ENCODE measurements at regions not wholly inside any gene's neighbourhood (a gene's known extent, or its start where the extent isn't known, plus 50 kb on each side); places are given as distances from the start of the nearest gene placed in this dataset.

GRCh38 chr6:7045331-7045730 is 62.4 kb upstream of the RREB1 start:
- Histone ChIP-seq H3K9me3 (ENCODE audit: low read depth, low read length, poor library complexity, severe bottlenecking) (no peaks in the 10 kb centered on the region), H3K36me3 (ENCODE audit: insufficient read depth, low read length, poor library complexity, severe bottlenecking) (no peaks in the 10 kb centered on the region), H3K27me3 (replicated peaks; ENCODE audit: insufficient read depth, low read depth, low read length, poor library complexity) (no peaks in the 10 kb centered on the region), H3K4me3 (ENCODE audit: low read depth, low read length, poor library complexity, severe bottlenecking) (no peak overlapping the region), H3K27ac (ENCODE audit: low read depth, low read length, poor library complexity, severe bottlenecking) (no peak overlapping the region), H3K4me1 (ENCODE audit: insufficient read depth, low read length, poor library complexity, severe bottlenecking) (peaks cover 46% of the 10 kb centered on the region)
- no peak for DNase-seq (ENCODE audit: low spot score)
- intact Hi-C loops (cut with micrococcal nuclease; ENCODE audit: unreplicated experiment) = no loop called here
- TF ChIP-seq EZH2 (IDR thresholded peaks at IDR 0.05; ENCODE audit: borderline replicate concordance, low read depth, low read length, poor library complexity, severe bottlenecking) = no peak
- TF ChIP-seq CTCF (conservative IDR thresholded peaks at IDR 0.05; ENCODE audit: low read depth, low read length) = no peak
- POLR2A ChIA-PET (ENCODE audit: low non-redundant PET) = no interaction called here
- CTCF ChIA-PET = no interaction called here
- BruUV-seq (replicated peaks) = no TSS peak

- Histone ChIP-seq H3K27me3 (replicated peaks; ENCODE audit: insufficient read depth, low read depth, low read length, poor library complexity) (no peaks in the 10 kb centered on the region), H3K4me3 (ENCODE audit: low read depth, low read length, poor library complexity, severe bottlenecking) (no peak overlapping the region), H3K36me3 (ENCODE audit: insufficient read depth, low read length, poor library complexity, severe bottlenecking) (no peaks in the 10 kb centered on the region), H3K9me3 (ENCODE audit: low read depth, low read length, poor library complexity, severe bottlenecking) (no peaks in the 10 kb centered on the region), H3K4me1 (ENCODE audit: insufficient read depth, low read length, poor library complexity, severe bottlenecking) (peaks cover 49% of the 10 kb centered on the region), H3K27ac (ENCODE audit: low read depth, low read length, poor library complexity, severe bottlenecking) (no peak overlapping the region)
- POLR2A ChIA-PET (ENCODE audit: low non-redundant PET) = no interaction called here
- intact Hi-C loops (cut with micrococcal nuclease; ENCODE audit: unreplicated experiment) = no loop called here
- TF ChIP-seq CTCF (conservative IDR thresholded peaks at IDR 0.05; ENCODE audit: low read depth, low read length) (no peak), EZH2 (IDR thresholded peaks at IDR 0.05; ENCODE audit: borderline replicate concordance, low read depth, low read length, poor library complexity, severe bottlenecking) (no peak)
- DNase-seq (ENCODE audit: low spot score) = no peak
- CTCF ChIA-PET = no interaction called here
- BruUV-seq (replicated peaks) = no TSS peak
Observed at GRCh38 chr6:7045746-7046145, 62.0 kb upstream of the RREB1 start.

GRCh38 chr6:7047128-7047527 is 60.6 kb upstream of the RREB1 start:
- TF ChIP-seq CTCF (conservative IDR thresholded peaks at IDR 0.05; ENCODE audit: low read depth, low read length) = no peak
- TF ChIP-seq EZH2 (IDR thresholded peaks at IDR 0.05; ENCODE audit: borderline replicate concordance, low read depth, low read length, poor library complexity, severe bottlenecking) = no peak
- Histone ChIP-seq H3K27me3 (replicated peaks; ENCODE audit: insufficient read depth, low read depth, low read length, poor library complexity) (no peaks in the 10 kb centered on the region), H3K36me3 (ENCODE audit: insufficient read depth, low read length, poor library complexity, severe bottlenecking) (no peaks in the 10 kb centered on the region), H3K4me1 (ENCODE audit: insufficient read depth, low read length, poor library complexity, severe bottlenecking) (peaks cover 46% of the 10 kb centered on the region), H3K4me3 (ENCODE audit: low read depth, low read length, poor library complexity, severe bottlenecking) (no peak overlapping the region), H3K9me3 (ENCODE audit: low read depth, low read length, poor library complexity, severe bottlenecking) (no peaks in the 10 kb centered on the region), H3K27ac (ENCODE audit: low read depth, low read length, poor library complexity, severe bottlenecking) (no peak overlapping the region)
- ChIA-PET POLR2A (ENCODE audit: low non-redundant PET) (interaction anchor here (0.5 kb wide), 1 partner anchor 62 kb away, joined by 3 read pairs; no protein-coding TSS in a partner anchor), CTCF (no interaction called here)
- DNase-seq (ENCODE audit: low spot score) = no peak
- intact Hi-C loops (cut with micrococcal nuclease; ENCODE audit: unreplicated experiment) = no loop called here
- no TSS peak for BruUV-seq (replicated peaks)
